GM21529 (cell line): ENCODE measurements at regions not wholly inside any gene's neighbourhood (a gene's known extent, or its start where the extent isn't known, plus 50 kb on each side); places are given as distances from the start of the nearest gene placed in this dataset.
"Not testable (repeated sequence)": the region's sequence is repeated elsewhere in the genome, so short reads cannot be mapped to it uniquely, and the experiment has no call there.

ENCODE experiments used
- ATAC-seq: cut with Tn5 transposase; IDR thresholded peaks from one replicate; pipeline ENCODE4 v1.9.1; 2021; ENCODE audit not compliant: unreplicated experiment

- ATAC-seq = no peak
Observed at GRCh38 chr5:17817990-17818389, 183.7 kb downstream of the TAF11L14 start.

DNA sequence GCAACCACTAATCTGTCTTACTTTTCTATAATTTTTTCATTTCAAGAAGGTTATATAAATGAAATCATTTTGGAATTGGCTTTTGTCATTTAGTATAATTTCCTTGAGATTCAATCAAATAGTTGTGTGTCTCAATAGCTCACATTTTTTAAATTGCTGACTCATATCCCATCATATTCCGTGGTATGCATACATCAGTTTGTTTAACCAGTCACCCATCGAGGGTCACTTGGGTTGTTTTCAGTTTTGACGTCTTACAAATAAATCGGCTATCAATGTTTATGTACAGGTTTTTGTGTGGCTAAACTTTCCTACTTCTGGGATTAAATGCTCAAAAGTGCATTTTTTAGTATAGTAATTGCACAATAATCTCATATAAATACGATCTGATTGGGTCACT lies 185.5 kb downstream of the TAF11L14 start:
- ATAC-seq = no peak

GRCh38 chr5:17828681-17829080 lies 194.4 kb downstream of the TAF11L14 start:
- ATAC-seq = no peak

DNA sequence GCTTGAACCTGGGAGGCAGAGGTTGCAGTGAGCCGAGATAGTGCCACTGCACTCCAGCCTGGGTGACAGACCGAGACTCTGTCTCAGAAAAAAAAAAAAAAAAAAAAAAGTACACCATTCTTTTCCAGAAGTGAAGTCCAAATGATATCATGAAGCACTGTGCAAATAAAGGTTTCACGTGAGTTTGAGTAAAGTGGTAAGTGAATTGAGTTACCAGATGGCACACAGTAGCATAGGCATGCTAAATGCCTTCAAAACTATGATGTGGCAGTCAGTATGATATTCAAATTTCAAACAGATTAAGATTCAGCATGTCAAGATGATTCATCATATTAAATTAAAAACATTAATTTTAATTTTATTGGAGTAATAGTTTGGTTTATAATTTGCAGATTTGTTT lies 195.2 kb downstream of the TAF11L14 start:
- ATAC-seq = no peak

DNA sequence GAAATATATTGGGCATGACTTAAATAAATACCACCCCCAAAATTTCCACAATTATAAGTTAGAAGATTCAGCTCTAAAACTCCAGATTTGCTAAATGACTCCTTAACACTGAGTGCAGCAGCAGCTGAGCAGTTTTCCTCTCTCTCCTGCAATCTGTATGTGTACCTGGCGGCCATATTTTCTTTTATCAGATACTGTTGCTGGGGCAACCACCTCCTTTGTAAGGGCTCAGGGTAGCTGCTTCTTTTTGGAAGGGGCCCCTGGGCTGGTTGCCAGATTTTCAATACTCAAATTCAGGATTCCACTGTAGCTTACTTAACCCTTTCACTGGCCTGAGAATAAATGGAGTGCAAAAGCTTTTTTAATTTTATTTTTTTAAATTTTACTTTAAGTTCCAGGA lies 197.0 kb downstream of the TAF11L14 start:
- ATAC-seq = no peak

DNA sequence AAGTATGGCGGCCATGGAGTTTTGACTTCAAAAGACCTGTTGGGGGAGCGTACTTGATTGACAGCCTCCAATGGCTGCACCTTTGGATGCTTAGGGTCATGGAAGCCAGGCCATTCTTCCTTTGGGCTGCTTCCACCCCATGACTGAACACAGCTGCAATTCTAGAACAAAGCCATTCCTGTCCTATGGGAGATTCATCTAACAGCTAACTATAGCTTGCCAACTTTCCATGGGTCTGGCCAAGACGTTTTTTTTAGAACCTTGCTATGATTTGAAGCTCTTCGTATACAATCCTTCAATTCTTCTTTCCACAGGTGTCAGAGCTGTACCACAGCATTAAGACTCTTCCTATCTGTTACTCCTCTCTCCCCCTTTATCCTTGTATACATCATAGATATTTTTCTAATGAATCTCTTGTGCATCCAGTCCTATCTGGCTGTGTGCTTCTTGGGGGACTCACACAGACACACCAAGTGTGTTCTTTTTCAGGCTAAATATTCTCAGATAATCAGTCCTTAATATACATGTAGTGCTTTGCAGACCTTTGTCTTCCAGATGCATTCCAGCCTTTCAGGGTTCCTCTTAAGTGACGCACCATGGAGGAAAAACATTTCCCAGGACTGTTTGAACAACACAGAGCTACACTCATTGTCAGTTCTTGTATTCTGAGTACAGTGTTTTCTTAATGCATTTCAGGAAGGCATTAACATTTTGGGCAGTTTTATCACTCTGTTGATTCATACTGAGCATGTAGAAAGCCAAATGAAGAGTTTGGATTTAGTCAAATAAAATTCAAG lies 198.9 kb downstream of the TAF11L14 start:
- ATAC-seq = no peak

DNA sequence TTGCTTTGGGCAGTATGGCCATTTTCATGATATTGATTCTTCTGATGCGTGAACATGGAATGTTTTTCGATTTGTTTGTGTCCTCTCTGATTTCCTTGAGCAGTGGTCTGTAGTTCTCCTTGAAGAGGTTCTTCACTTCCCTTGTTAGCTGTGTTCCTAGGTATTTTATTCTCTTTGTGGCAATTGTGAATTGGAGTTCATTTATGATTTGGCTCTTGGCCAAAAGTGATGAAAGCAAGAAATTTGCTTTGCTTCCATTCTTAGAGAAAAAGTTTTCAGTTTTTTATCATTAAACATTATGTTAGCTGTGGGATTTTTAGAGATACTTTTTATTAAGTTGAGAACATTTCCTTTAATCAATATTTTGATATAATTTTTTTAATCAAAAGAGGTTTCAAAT lies 203.5 kb downstream of the TAF11L14 start:
- no peak for ATAC-seq

DNA sequence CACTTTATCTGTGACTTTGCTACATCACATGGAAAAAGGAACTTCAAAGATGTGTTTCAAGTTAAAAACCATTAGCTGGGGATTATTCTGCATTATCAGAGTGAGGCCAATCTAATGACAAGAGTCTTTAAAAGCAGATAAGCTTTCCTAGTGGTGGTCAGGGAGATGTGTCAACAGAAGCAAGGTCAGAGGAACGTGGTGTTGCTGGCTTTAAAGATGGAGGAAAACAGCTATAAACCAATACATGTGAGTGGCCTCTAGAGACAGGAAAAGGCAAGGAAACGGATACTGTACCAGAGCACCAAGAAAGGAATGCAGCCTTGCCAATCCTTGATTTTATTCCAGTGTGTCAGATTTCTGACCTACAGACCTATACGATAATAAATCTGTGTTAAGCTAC lies 204.2 kb downstream of the TAF11L14 start:
- ATAC-seq = no peak

GRCh38 chr5:17839848-17840247 lies 205.6 kb downstream of the TAF11L14 start:
- no peak for ATAC-seq

DNA sequence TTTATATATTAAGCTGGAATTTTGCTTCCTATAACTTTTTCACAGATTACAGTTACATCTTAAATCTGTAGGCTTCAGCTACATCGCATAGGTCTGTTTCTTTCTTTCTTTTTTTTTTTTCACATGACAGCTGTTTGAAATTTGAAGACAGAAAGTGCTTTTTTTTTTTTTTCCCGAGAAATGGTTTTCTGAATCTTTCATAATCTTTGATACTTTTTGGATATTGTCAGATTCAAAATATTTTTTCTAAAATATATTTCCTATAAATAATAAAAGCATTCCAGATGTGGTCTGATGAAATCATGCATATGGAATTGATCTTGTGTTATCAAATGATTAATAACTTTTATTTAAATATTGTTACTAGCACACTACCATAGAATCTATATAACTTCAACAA lies 212.2 kb downstream of the TAF11L14 start:
- ATAC-seq = no peak

DNA sequence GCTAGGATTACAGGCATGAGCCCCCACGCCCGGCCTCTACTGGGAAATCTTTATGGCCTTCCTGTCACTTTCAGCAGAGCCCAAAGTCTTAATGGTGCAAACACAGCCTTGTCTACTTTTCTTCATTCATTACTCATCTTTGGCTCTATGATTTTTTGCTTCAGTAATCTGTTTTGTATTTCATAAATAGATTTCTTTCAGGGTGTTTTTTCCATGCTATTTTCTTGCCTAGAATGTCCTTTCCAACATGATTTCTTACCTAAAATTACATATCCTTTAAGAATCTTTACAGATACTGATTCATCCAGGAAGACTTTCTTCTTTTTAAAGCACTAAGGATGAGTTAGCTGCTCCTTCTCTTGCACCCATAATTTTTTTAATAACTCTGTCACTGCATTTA lies 213.0 kb downstream of the TAF11L14 start:
- no peak for ATAC-seq

DNA sequence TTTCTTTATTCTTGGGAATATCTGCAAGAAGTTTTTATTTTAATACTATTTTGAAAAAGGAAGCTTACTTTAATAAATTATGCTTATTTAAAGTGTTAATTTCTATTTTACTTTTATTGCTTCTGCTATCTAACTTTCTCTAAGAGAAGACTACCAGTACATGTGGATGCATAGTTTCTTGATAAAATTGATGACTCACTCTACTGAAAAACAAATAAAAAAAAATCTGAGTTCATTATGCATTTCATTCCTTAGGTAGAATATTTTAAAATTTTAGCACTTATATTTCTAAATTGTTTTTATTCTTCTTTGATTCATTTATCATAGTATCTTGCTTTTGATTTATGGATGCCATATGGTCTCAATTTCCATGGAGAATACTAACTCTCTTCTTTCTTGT lies 217.9 kb downstream of the TAF11L14 start:
- ATAC-seq = no peak

GRCh38 chr5:17852740-17853139 lies 218.5 kb downstream of the TAF11L14 start:
- no peak for ATAC-seq

GRCh38 chr5:17854901-17855300 lies 220.6 kb downstream of the TAF11L14 start:
- no peak for ATAC-seq

DNA sequence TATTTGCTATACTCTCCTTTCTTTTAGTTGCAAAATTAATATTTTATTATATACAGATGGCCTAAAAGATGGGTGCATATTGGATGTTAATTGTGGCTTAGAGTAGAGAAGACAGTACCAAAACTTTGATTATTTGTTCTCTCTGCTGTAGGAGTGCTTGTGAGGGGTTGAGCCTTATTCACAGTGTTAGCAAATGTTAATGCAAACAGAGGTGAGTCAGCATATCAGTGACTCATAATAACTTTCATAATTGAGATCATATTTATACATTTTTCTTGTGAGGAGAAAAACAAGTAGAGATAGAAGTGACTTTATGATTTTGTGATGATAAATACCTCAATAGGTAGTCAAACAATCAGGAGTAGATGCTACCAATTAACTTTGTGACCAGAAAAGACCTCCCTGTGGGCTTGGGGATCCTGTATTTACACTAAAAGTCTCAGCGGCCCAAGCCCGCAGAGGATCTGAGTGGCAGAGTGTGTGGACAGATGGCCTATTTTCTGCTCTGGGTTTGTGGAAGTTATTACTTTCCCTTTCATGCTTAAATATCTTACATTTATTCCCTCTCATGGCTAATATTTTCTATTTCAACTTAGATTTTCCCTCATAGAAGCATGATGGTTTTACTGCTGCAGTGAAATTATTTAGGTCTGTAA lies 226.5 kb downstream of the TAF11L14 start:
- no peak for ATAC-seq

DNA sequence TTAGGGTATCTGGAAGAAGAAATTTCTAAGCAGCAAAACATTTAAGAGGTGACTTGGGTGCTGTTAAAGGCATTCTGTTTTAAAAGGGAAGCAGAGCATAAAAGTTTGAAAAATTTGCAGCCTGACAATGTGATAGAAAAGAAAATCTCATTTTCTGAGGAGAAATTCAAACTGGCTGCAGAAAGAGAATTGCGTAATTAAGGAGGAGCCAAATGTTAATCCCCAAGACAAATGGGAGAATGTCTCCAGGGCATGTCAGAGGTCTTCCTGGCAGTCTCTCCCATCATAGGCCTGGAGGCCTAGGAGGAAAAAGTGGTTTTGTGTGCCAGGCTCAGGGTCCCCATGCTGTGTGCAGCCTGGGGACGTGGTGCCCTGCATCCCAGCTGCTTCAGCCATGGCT lies 230.6 kb downstream of the TAF11L14 start:
- ATAC-seq = not testable (repeated sequence)

DNA sequence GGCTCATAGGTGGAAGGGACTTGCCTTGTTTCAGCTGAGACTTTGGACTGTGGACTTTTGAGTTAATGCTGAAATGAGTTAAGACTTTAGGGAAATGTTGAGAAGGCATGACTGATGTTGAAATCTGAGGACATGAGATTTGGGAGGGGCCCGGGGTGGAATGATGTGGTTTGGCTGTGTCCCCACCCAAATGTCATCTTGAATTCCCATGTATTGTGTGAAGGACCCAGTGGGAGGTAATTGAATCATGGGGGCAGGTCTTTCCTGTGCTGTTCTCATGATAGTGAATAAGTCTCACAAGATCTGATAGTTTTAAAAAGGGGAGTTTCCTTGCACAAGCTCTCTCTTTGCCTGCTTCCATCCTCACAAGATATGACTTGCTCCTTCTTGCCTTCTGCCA lies 231.7 kb downstream of the TAF11L14 start:
- not testable (repeated sequence) for ATAC-seq

DNA sequence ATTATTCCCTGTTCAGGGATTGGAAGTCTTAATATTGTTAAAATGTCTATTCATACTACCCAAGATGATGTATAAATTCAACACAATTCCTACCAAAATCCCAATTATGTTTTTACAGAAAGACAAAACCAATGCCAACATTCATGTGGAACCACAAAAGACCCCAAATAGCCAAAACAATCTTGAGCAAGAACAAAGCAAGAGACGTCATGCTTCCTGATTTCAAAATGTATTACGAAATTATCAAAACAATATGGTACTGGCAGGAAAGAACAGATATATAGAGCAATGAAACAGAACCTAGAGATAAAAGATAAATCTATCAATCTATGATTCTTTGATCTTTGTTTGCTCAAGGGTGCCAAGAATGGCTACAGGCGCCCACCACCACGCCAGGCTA lies 237.9 kb downstream of the TAF11L14 start:
- ATAC-seq = no peak

DNA sequence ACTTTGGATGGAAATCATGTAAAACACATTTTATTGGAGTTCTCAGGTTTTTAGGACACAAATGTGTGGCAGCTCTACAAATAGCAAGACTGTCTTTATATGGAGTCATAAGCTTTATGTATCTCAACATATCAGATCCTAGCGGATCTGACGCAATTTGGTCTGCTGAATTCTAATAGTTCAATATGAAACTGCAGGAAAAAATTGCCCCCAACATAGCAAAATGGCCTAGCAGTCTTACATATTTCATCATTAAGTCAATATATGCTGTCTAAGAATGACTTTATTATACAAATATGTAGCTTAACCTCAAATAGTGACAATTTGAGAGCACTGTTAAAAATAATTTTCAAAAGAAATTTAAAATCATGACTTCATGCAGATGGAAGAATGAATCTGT lies 244.3 kb downstream of the TAF11L14 start:
- ATAC-seq = no peak

DNA sequence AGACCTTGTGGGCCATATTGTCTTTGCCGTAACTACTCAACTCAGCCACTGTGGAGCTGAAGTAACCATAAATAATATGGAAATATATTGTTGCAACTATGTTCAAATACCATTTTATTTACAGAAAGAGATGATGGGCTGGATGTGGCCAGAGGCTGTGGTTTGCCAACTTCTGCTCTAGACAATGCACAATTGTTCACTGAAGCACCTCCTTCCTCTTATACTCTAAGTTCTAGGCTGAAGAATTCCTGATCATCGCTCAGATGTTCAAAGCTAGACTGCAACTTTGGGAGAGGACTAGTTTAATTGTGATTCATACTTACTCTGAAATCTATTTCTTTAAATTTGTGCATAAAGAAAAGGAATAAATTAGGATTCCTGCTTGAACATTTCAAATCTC lies 245.0 kb downstream of the TAF11L14 start:
- no peak for ATAC-seq

- ATAC-seq = no peak
Observed at GRCh38 chr5:17880869-17881268, 246.6 kb downstream of the TAF11L14 start.

GRCh38 chr5:17882760-17883488 lies 248.7 kb downstream of the TAF11L14 start:
- ATAC-seq = no peak
